ENCODE measurements at regions not wholly inside any gene's neighbourhood (a gene's known extent, or its start where the extent isn't known, plus 50 kb on each side); places are given as distances from the start of the nearest gene placed in this dataset.
"Not testable (repeated sequence)": the region's sequence is repeated elsewhere in the genome, so short reads cannot be mapped to it uniquely, and the experiment has no call there.

GRCh38 chr2:121155502-121156056, 129.4 kb downstream of the TFCP2L1 start:
- no peak overlapping the region for H3K4me2 ChIP-seq
- DNase-seq (ENCODE audit: low read depth in 1 of 2, low spot score in 1 of 2) (no peak), ATAC-seq (peak; percentile 38 to 42; a peak in 4 of 6 replicates), FAIRE-seq (no peak)
- TF ChIP-seq HES2 (IDR thresholded peaks at IDR 0.05), result no peak
- TF ChIP-seq KDM1A (IDR thresholded peaks at IDR 0.05; ENCODE audit: low read depth), result no peak
- CTCF ChIA-PET, result interaction anchor here (1.2 kb wide), 1 partner anchor 76 kb away, joined by 3 read pairs; no protein-coding TSS in a partner anchor
- POLR2A ChIA-PET, result no interaction called here
- no peak overlapping the region for H3K4me3 ChIP-seq
- no peaks in the 10 kb centered on the region for H3K4me1 ChIP-seq
- 33% methylated on average over 7 of the region's 11 CpGs for WGBS (ENCODE audit: missing lambda C conversion rate)
- no peak overlapping the region for H3K27ac ChIP-seq
- peaks cover 23% of the 10 kb centered on the region for H3K9me3 ChIP-seq

GRCh38 chr2:121157481-121157880, 127.5 kb downstream of the TFCP2L1 start:
- CTCF ChIA-PET; H3K4me2 ChIP-seq; FAIRE-seq; H3K4me1 ChIP-seq; POLR2A ChIA-PET; H3K27ac ChIP-seq; DNase-seq (ENCODE audit: low read depth in 1 of 2, low spot score in 1 of 2); ATAC-seq; H3K4me3 ChIP-seq: not testable (repeated sequence)
- peaks cover 23% of the 10 kb centered on the region for H3K9me3 ChIP-seq
- WGBS (ENCODE audit: missing lambda C conversion rate), result 2% methylated on average over 1 of the region's 1 CpG

- ChIA-PET POLR2A (no interaction called here), CTCF (interaction anchor here (1.3 to 2.1 kb wide), 2 partner anchors 10 to 16 kb away, joined by 4 to 6 read pairs; no protein-coding TSS in a partner anchor)
- TF ChIP-seq MYC (IDR thresholded peaks at IDR 0.05; ENCODE audit: borderline replicate concordance, low read length) (no peak), ESRRA (IDR thresholded peaks at IDR 0.05; ENCODE audit: borderline replicate concordance, low read length) (no peak), MAFK (IDR thresholded peaks at IDR 0.05; ENCODE audit: partially characterized antibody) (no peak), MAX (IDR thresholded peaks at IDR 0.05) (no peak), FOSB (CRISPR knock-in tag; IDR thresholded peaks at IDR 0.05) (no peak), EHF (CRISPR knock-in tag; IDR thresholded peaks at IDR 0.05) (no peak)
- Histone ChIP-seq H3K4me3 (no peak overlapping the region), H3K4me2 (no peak overlapping the region), H3K27ac (no peak overlapping the region), H3K9me3 (peaks cover 31% of the 10 kb centered on the region), H3K4me1 (no peaks in the 10 kb centered on the region)
- FAIRE-seq (no peak), DNase-seq (ENCODE audit: low read depth in 1 of 2, low spot score in 1 of 2) (no peak), ATAC-seq (no peak)
- WGBS (ENCODE audit: missing lambda C conversion rate), result 38% methylated on average over 8 of the region's 8 CpGs
These were observed 125.5 kb downstream of the TFCP2L1 start for GRCh38 chr2:121159291-121160071.

- POLR2A ChIA-PET, result no interaction called here
- 48% methylated on average over 4 of the region's 4 CpGs for WGBS (ENCODE audit: missing lambda C conversion rate)
- FAIRE-seq, result no peak
- no peak overlapping the region for H3K4me3 ChIP-seq
- TF ChIP-seq RFX5 (IDR thresholded peaks at IDR 0.05) (no peak), BCL3 (IDR thresholded peaks at IDR 0.05) (no peak), CHD2 (IDR thresholded peaks at IDR 0.05; ENCODE audit: low read length, partially characterized antibody) (no peak), REST (IDR thresholded peaks at IDR 0.05) (no peak), ZNF302 (CRISPR knock-in tag; IDR thresholded peaks at IDR 0.05) (no peak), CEBPB (IDR thresholded peaks at IDR 0.05) (no peak), JUN (IDR thresholded peaks at IDR 0.05) (no peak), CHD4 (IDR thresholded peaks at IDR 0.05; ENCODE audit: borderline replicate concordance) (no peak), TFCP2L1 (CRISPR knock-in tag; IDR thresholded peaks at IDR 0.05) (no peak), SREBF2 (IDR thresholded peaks at IDR 0.05) (no peak), NR3C1 (IDR thresholded peaks at IDR 0.05) (no peak), ZSCAN20 (CRISPR knock-in tag; IDR thresholded peaks at IDR 0.05) (no peak)
- no peak for ATAC-seq
- H3K4me1 ChIP-seq, result no peaks in the 10 kb centered on the region
- DNase-seq (ENCODE audit: low read depth in 1 of 2, low spot score in 1 of 2), result no peak
- H3K9me3 ChIP-seq, result peaks cover 31% of the 10 kb centered on the region
- no peak overlapping the region for H3K27ac ChIP-seq
- CTCF ChIA-PET, result interaction anchor here (0.8 to 2.1 kb wide), 5 partner anchors 11 to 194 kb away, joined by 3 to 6 read pairs (median 4); no protein-coding TSS in a partner anchor
- H3K4me2 ChIP-seq, result no peak overlapping the region
These were observed 124.6 kb downstream of the TFCP2L1 start for GRCh38 chr2:121160366-121160765.
